Liver (tissue), 7 donors: ENCODE measurements at regions not wholly inside any gene's neighbourhood (a gene's known extent, or its start where the extent isn't known, plus 50 kb on each side); places are given as distances from the start of the nearest gene placed in this dataset.

Source experiments
- DNase-seq: peaks from one replicate; pipeline ENCODE4 v3.0.0-alpha.2; 2017; ENCODE audit warnings: low spot score
- H3K27ac ChIP-seq, 2 donors: one replicate each; pipeline ENCODE4 v1.7.0; 2013; ENCODE audit warnings: inconsistent platforms in 2 of 2, low read length in 2 of 2, control low read depth in 1 of 2, low read depth in 1 of 2, mild to moderate bottlenecking in 1 of 2
- H3K27me3 ChIP-seq, 4 donors: one replicate each; pipeline versions ENCODE4 v1.6.1 to v1.7.0; 2013; ENCODE audit warnings: low read length in 3 of 4, inconsistent platforms in 1 of 4, mild to moderate bottlenecking in 1 of 4, moderate library complexity in 1 of 4; ENCODE audit not compliant: control insufficient read depth in 4 of 4, insufficient read depth in 4 of 4
- H3K36me3 ChIP-seq, 4 donors: one replicate each; pipeline versions ENCODE4 v1.6.1 to v1.7.0; 2013; ENCODE audit warnings: low read length in 3 of 4, mild to moderate bottlenecking in 3 of 4, low read depth in 1 of 4, moderate library complexity in 1 of 4; ENCODE audit not compliant: control insufficient read depth in 4 of 4, insufficient read depth in 3 of 4
- H3K4me1 ChIP-seq, 4 donors: one replicate each; pipeline versions ENCODE4 v1.6.1 to v1.7.0; 2013; ENCODE audit warnings: low read length in 3 of 4, mild to moderate bottlenecking in 3 of 4, moderate library complexity in 1 of 4; ENCODE audit not compliant: control insufficient read depth in 4 of 4, insufficient read depth in 4 of 4
- H3K4me3 ChIP-seq, 3 donors: one replicate each; pipeline versions ENCODE4 v1.6.1 to v1.7.0; 2013; ENCODE audit warnings: low read length in 3 of 3, control low read depth in 1 of 3, low read depth in 1 of 3, mild to moderate bottlenecking in 1 of 3
- H3K9ac ChIP-seq, 2 donors: one replicate each; pipeline ENCODE4 v1.7.0; 2013; ENCODE audit warnings: low read length in 2 of 2, mild to moderate bottlenecking in 2 of 2, moderate library complexity in 2 of 2, control low read depth in 1 of 2, low read depth in 1 of 2
- H3K9me3 ChIP-seq, 4 donors: one replicate each; pipeline versions ENCODE4 v1.6.1 to v1.7.0; 2013; ENCODE audit warnings: low read length in 3 of 4; ENCODE audit not compliant: control insufficient read depth in 4 of 4
- EGR1 ChIP-seq, 2 donors: IDR thresholded peaks; 2 replicates each; pipeline ENCODE4 v1.6.1; 2016 to 2018; ENCODE audit warnings: antibody characterized with exemption in 2 of 2, low read depth in 2 of 2
- FOXA1 ChIP-seq: IDR thresholded peaks from 2 replicates; pipeline ENCODE4 v1.6.1; 2016; ENCODE audit warnings: antibody characterized with exemption
- FOXA2 ChIP-seq: IDR thresholded peaks from 2 replicates; pipeline ENCODE4 v1.6.1; 2016; ENCODE audit warnings: antibody characterized with exemption
- HNF4A ChIP-seq, 2 donors: conservative IDR thresholded peaks; 2 replicates each; pipeline ENCODE4 v1.6.1; 2016; ENCODE audit warnings: antibody characterized with exemption in 2 of 2, mild to moderate bottlenecking in 2 of 2
- HNF4G ChIP-seq: IDR thresholded peaks from 2 replicates; pipeline ENCODE4 v1.6.1; 2016; ENCODE audit warnings: antibody characterized with exemption
- JUND ChIP-seq, 2 donors: IDR thresholded peaks; 2 replicates each; pipeline ENCODE4 v1.6.1; 2016; ENCODE audit warnings: antibody characterized with exemption in 2 of 2
- NR2F2 ChIP-seq: IDR thresholded peaks from 2 replicates; pipeline ENCODE4 v1.6.1; 2016; ENCODE audit warnings: antibody characterized with exemption
- RAD21 ChIP-seq, 2 donors: IDR thresholded peaks; 2 replicates each; pipeline ENCODE4 v1.6.1; 2016; ENCODE audit warnings: antibody characterized with exemption in 2 of 2, mild to moderate bottlenecking in 2 of 2
- SP1 ChIP-seq: IDR thresholded peaks from 2 replicates; pipeline ENCODE4 v1.6.1; 2018; ENCODE audit warnings: antibody characterized with exemption, mild to moderate bottlenecking
- TAF1 ChIP-seq: conservative IDR thresholded peaks from 2 replicates; pipeline ENCODE4 v1.6.1; 2016; ENCODE audit warnings: antibody characterized with exemption, mild to moderate bottlenecking
- YY1 ChIP-seq: IDR thresholded peaks from 2 replicates; pipeline ENCODE4 v1.6.1; 2016; ENCODE audit warnings: antibody characterized with exemption, mild to moderate bottlenecking
- TF ChIP-seq, protein P1 (sequence below): IDR thresholded peaks from 2 replicates; pipeline ENCODE4 v1.6.1; 2016; ENCODE audit warnings: antibody characterized with exemption
- TF ChIP-seq, protein P2 (sequence below): fragments of 150-350 bp; IDR thresholded peaks from 2 replicates; pipeline ENCODE4 v1.5.1; 2017; ENCODE audit warnings: improper control_type of control experiment, low read depth, low read length; ENCODE audit not compliant: missing input control
- TF ChIP-seq, protein P3 (sequence below): IDR thresholded peaks from 2 replicates; pipeline ENCODE4 v1.6.1; 2016; ENCODE audit warnings: antibody characterized with exemption, mild to moderate bottlenecking
- donor health status: healthy.
- donor health status: healthy.
- donor health status: healthy.
- donor health status: healthy.

DNA sequence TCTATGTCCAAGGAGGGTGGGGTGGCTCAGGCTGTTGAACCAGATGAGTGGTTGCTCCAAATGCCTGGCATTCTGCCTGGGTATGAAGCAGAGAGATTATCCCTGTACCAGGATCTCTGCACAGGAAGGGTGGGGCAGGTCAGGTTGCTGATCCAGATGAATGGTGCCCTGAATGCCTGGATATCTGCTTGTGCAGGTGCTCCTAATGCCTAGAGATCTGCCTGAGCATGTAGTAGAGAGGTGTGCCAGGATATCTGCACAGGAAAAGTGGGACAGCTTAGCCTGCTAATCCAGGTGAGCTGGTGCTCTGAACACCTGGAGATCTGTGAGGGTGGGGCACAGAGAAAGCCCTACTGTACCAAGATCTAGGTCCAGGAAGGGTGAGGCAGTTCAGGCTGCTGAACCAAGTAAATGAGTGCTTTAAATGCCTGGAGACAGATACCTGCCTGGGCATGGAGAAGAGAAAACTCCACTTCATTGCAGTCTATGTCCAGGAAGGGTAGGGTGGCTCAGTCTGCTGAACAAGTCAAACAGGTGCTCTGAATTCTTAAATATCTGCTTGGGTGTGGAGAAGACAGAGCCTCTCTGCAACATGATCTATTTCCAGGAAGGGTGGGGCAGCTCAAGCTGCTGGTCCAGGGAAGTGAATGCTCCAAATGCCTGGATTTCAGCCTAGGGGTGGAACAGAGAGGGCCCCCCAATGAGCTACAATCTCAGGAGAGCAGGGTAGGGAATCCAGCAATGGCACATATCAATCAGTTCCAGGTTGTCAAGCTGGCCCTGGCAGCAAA lies 189.4 kb upstream of the DMRTA1 start:
- H3K27me3 ChIP-seq, result no peaks in the 10 kb centered on the region
- no peak overlapping the region for H3K9ac ChIP-seq
- no peaks in the 10 kb centered on the region for H3K36me3 ChIP-seq
- no peak overlapping the region for H3K4me3 ChIP-seq
- H3K4me1 ChIP-seq, result no peaks in the 10 kb centered on the region
- H3K27ac ChIP-seq, result no peak overlapping the region
- TF ChIP-seq, protein P1, sequence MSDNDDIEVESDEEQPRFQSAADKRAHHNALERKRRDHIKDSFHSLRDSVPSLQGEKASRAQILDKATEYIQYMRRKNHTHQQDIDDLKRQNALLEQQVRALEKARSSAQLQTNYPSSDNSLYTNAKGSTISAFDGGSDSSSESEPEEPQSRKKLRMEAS, result no peak
- no peak for TF ChIP-seq FOXA1
- no peak for TF ChIP-seq YY1
- no peak for TF ChIP-seq JUND (IDR thresholded peaks at IDR 0.05)
- TF ChIP-seq, protein P2, sequence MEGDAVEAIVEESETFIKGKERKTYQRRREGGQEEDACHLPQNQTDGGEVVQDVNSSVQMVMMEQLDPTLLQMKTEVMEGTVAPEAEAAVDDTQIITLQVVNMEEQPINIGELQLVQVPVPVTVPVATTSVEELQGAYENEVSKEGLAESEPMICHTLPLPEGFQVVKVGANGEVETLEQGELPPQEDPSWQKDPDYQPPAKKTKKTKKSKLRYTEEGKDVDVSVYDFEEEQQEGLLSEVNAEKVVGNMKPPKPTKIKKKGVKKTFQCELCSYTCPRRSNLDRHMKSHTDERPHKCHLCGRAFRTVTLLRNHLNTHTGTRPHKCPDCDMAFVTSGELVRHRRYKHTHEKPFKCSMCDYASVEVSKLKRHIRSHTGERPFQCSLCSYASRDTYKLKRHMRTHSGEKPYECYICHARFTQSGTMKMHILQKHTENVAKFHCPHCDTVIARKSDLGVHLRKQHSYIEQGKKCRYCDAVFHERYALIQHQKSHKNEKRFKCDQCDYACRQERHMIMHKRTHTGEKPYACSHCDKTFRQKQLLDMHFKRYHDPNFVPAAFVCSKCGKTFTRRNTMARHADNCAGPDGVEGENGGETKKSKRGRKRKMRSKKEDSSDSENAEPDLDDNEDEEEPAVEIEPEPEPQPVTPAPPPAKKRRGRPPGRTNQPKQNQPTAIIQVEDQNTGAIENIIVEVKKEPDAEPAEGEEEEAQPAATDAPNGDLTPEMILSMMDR, result no peak
- no peak for TF ChIP-seq SP1
- TF ChIP-seq FOXA2, result no peak
- TF ChIP-seq, protein P3, sequence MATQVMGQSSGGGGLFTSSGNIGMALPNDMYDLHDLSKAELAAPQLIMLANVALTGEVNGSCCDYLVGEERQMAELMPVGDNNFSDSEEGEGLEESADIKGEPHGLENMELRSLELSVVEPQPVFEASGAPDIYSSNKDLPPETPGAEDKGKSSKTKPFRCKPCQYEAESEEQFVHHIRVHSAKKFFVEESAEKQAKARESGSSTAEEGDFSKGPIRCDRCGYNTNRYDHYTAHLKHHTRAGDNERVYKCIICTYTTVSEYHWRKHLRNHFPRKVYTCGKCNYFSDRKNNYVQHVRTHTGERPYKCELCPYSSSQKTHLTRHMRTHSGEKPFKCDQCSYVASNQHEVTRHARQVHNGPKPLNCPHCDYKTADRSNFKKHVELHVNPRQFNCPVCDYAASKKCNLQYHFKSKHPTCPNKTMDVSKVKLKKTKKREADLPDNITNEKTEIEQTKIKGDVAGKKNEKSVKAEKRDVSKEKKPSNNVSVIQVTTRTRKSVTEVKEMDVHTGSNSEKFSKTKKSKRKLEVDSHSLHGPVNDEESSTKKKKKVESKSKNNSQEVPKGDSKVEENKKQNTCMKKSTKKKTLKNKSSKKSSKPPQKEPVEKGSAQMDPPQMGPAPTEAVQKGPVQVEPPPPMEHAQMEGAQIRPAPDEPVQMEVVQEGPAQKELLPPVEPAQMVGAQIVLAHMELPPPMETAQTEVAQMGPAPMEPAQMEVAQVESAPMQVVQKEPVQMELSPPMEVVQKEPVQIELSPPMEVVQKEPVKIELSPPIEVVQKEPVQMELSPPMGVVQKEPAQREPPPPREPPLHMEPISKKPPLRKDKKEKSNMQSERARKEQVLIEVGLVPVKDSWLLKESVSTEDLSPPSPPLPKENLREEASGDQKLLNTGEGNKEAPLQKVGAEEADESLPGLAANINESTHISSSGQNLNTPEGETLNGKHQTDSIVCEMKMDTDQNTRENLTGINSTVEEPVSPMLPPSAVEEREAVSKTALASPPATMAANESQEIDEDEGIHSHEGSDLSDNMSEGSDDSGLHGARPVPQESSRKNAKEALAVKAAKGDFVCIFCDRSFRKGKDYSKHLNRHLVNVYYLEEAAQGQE, result no peak
- no peak for TF ChIP-seq EGR1 (IDR thresholded peaks at IDR 0.05; ENCODE audit: low read depth in 2 of 2)
- TF ChIP-seq HNF4G, result no peak
- no peaks in the 10 kb centered on the region for H3K9me3 ChIP-seq
- no peak for DNase-seq

DNA sequence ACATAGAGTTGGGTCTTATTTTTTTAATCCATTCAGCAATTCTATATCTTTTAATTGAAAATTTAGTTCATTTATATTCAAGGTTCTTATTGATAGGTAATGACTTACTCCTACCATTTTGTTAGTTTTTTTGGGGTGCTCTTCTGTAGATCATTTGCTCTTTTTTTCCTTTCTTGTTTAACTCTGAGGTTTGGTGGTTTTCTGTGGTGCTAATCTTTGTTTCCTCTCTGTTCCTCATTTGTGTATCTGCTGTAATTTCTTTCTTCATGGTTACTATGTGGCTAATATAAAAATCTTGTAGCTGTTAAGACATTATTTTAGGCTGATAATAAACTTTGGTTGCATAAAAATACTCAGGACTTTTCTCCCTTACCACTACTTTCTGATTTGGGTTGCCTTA lies 181.6 kb upstream of the DMRTA1 start:
- Histone ChIP-seq H3K27ac (no peak overlapping the region), H3K9ac (no peak overlapping the region), H3K36me3 (no peaks in the 10 kb centered on the region), H3K4me3 (no peak overlapping the region), H3K4me1 (no peaks in the 10 kb centered on the region), H3K9me3 (peaks cover 0 to 3% (median 1%) of the 10 kb centered on the region in 4 donors), H3K27me3 (peaks cover 0 to 4% (median 0%) of the 10 kb centered on the region in 4 donors)
- DNase-seq, result no peak
- no peak for TF ChIP-seq FOXA1
- no peak for TF ChIP-seq RAD21 (IDR thresholded peaks at IDR 0.05)
- TF ChIP-seq HNF4A (conservative IDR thresholded peaks at IDR 0.05), result no peak
- no peak for TF ChIP-seq NR2F2
- no peak for TF ChIP-seq TAF1
- TF ChIP-seq JUND (IDR thresholded peaks at IDR 0.05), result no peak
- TF ChIP-seq SP1, result no peak
